ENCODE measurements at regions not wholly inside any gene's neighbourhood (a gene's known extent, or its start where the extent isn't known, plus 50 kb on each side); places are given as distances from the start of the nearest gene placed in this dataset.

DNA sequence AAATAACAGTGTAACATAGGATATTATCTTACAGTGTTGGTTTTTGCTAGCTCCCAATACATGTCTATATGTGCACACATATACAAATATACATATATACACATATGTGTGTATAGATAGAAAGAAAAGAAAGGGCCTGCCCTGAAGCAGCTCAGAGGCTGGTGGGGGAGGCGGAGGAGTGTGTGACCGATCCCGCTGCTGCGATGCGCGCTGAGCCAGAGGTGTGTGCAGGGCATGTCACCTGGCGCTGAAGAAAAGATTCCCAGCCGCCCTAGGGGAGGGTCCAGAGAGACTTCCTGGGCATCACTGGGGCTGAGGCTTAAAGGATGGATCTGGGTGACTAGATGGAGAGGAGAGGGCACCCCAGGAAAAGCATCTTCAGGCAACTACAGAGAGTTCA is 110.2 kb downstream of the FAM50B start:
- H3K27me3 ChIP-seq (replicated peaks in 2 of 5; ENCODE audit: control insufficient read depth in 4 of 5, insufficient read depth in 5 of 5, low read length in 4 of 5) = no peaks in the 10 kb centered on the region
- H3K36me3 ChIP-seq (ENCODE audit: control insufficient read depth in 4 of 4, insufficient read depth in 4 of 4, low read length in 3 of 4) = no peaks in the 10 kb centered on the region
- no peak for DNase-seq
- peaks cover 0 to 8% (median 0%) of the 10 kb centered on the region in 5 experiments for H3K9me3 ChIP-seq (ENCODE audit: control extremely low read depth in 1 of 5, control insufficient read depth in 4 of 5, insufficient read depth in 2 of 5, low read depth in 1 of 5, low read length in 4 of 5)
- no peak overlapping the region for H3K4me3 ChIP-seq (ENCODE audit: control insufficient read depth in 1 of 7, extremely low read depth in 1 of 7, insufficient read depth in 4 of 7, low read depth in 2 of 7, low read length in 6 of 7)
- no peak overlapping the region for H3K27ac ChIP-seq (ENCODE audit: insufficient read depth in 1 of 2, low read depth in 1 of 2, low read length in 2 of 2, poor library complexity in 1 of 2, severe bottlenecking in 2 of 2)
- H3K4me1 ChIP-seq (ENCODE audit: control extremely low read depth in 1 of 4, control insufficient read depth in 4 of 4, insufficient read depth in 4 of 4, low read length in 3 of 4) = no peaks in the 10 kb centered on the region
- CTCF ChIA-PET = interaction anchor here (0.8 to 2.8 kb wide), 2 partner anchors 19 to 37 kb away, joined by 3 to 11 read pairs; no protein-coding TSS in a partner anchor
- POLR2A ChIA-PET = no interaction called here
- 92% methylated on average over 8 of the region's 8 CpGs for WGBS (ENCODE audit: insufficient coverage)

- CTCF ChIA-PET = interaction anchor here (1.0 kb wide), 1 partner anchor 17 kb away, joined by 4 read pairs; no protein-coding TSS in a partner anchor
- no peaks in the 10 kb centered on the region for H3K27me3 ChIP-seq (replicated peaks in 2 of 5; ENCODE audit: control insufficient read depth in 4 of 5, insufficient read depth in 5 of 5, low read length in 4 of 5)
- no peaks in the 10 kb centered on the region for H3K36me3 ChIP-seq (ENCODE audit: control insufficient read depth in 4 of 4, insufficient read depth in 4 of 4, low read length in 3 of 4)
- H3K4me1 ChIP-seq (ENCODE audit: control extremely low read depth in 1 of 4, control insufficient read depth in 4 of 4, insufficient read depth in 4 of 4, low read length in 3 of 4) = no peaks in the 10 kb centered on the region
- no peak overlapping the region for H3K27ac ChIP-seq (ENCODE audit: insufficient read depth in 1 of 2, low read depth in 1 of 2, low read length in 2 of 2, poor library complexity in 1 of 2, severe bottlenecking in 2 of 2)
- WGBS (ENCODE audit: insufficient coverage) = 96% methylated on average over 4 of the region's 5 CpGs
- H3K4me3 ChIP-seq (ENCODE audit: control insufficient read depth in 1 of 7, extremely low read depth in 1 of 7, insufficient read depth in 4 of 7, low read depth in 2 of 7, low read length in 6 of 7) = no peak overlapping the region
- POLR2A ChIA-PET = no interaction called here
- DNase-seq = no peak
- peaks cover 0 to 8% (median 0%) of the 10 kb centered on the region in 5 experiments for H3K9me3 ChIP-seq (ENCODE audit: control extremely low read depth in 1 of 5, control insufficient read depth in 4 of 5, insufficient read depth in 2 of 5, low read depth in 1 of 5, low read length in 4 of 5)
Measured at GRCh38 chr6:3960754-3961361, 111.7 kb downstream of the FAM50B start.

- Histone ChIP-seq H3K9me3 (ENCODE audit: control extremely low read depth in 1 of 5, control insufficient read depth in 4 of 5, insufficient read depth in 2 of 5, low read depth in 1 of 5, low read length in 4 of 5) (peaks cover 0 to 8% (median 0%) of the 10 kb centered on the region in 5 experiments), H3K27me3 (replicated peaks in 2 of 5; ENCODE audit: control insufficient read depth in 4 of 5, insufficient read depth in 5 of 5, low read length in 4 of 5) (no peaks in the 10 kb centered on the region), H3K36me3 (ENCODE audit: control insufficient read depth in 4 of 4, insufficient read depth in 4 of 4, low read length in 3 of 4) (no peaks in the 10 kb centered on the region), H3K27ac (ENCODE audit: insufficient read depth in 1 of 2, low read depth in 1 of 2, low read length in 2 of 2, poor library complexity in 1 of 2, severe bottlenecking in 2 of 2) (no peak overlapping the region), H3K4me3 (ENCODE audit: control insufficient read depth in 1 of 7, extremely low read depth in 1 of 7, insufficient read depth in 4 of 7, low read depth in 2 of 7, low read length in 6 of 7) (no peak overlapping the region), H3K4me1 (ENCODE audit: control extremely low read depth in 1 of 4, control insufficient read depth in 4 of 4, insufficient read depth in 4 of 4, low read length in 3 of 4) (no peaks in the 10 kb centered on the region)
- CTCF ChIA-PET = interaction anchor here (1.1 kb wide), 1 partner anchor 17 kb away, joined by 3 read pairs; no protein-coding TSS in a partner anchor
- DNase-seq = no peak
- no CpG with 5 or more reads among the region's 7 CpGs for WGBS (ENCODE audit: insufficient coverage)
- POLR2A ChIA-PET = no interaction called here
Measured at GRCh38 chr6:3961581-3962215, 112.5 kb downstream of the FAM50B start.

DNA sequence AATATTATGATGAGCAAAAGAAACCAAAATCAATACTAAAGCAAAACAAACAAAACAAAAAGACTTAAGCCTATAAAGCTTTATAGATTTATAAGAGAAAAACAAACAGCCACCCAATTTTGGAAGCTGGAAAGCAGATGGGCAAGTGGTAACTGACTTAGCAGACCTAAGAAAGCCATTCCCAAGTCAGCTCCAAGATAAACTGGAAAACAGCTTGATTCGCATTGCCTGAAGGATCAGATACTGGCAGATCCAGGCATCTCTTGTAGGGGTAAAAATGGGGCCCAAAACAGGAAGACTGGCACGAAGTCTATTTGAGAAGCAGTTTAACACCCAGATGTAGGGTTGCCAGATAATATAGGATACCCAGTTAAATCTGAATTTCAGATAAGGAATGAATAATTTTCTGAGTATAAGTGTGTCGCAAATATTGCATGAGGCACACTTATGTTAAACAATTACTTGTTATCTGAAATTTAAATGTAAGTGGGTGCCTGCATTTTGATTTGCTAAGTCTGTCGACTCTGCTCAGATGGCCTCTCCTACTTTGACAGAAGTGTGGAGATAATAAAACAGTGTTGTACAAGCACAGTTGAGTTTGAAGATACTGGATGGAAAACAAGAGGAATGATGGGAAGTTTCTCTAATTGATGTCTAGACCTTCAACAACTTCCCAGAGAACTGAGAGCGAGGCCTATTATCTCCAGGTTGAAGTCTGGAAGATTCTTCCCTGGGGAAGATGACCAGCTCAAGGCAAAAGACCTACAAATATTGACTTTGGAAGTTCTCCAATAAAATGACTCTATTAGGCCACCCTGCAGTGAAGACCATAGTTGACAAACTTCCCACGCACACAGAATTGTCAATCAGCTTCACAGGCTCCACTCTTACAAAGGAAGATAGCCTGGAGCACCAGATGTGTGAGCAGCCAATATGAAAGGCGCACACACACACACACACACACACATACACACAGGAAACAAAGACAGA is 113.4 kb downstream of the FAM50B start:
- ChIA-PET POLR2A (interaction anchor here (0.7 kb wide), 1 partner anchor 22 kb away, joined by 3 read pairs; no protein-coding TSS in a partner anchor), CTCF (interaction anchor here (0.7 to 1.1 kb wide), 2 partner anchors 14 to 16 kb away, joined by 3 read pairs; no protein-coding TSS in a partner anchor)
- no peak for DNase-seq
- no peak overlapping the region for H3K27ac ChIP-seq (ENCODE audit: insufficient read depth in 1 of 2, low read depth in 1 of 2, low read length in 2 of 2, poor library complexity in 1 of 2, severe bottlenecking in 2 of 2)
- H3K4me3 ChIP-seq (ENCODE audit: control insufficient read depth in 1 of 7, extremely low read depth in 1 of 7, insufficient read depth in 4 of 7, low read depth in 2 of 7, low read length in 6 of 7) = no peak overlapping the region
- H3K27me3 ChIP-seq (replicated peaks in 2 of 5; ENCODE audit: control insufficient read depth in 4 of 5, insufficient read depth in 5 of 5, low read length in 4 of 5) = no peaks in the 10 kb centered on the region
- 98% methylated on average over 4 of the region's 7 CpGs for WGBS (ENCODE audit: insufficient coverage)
- H3K4me1 ChIP-seq (ENCODE audit: control extremely low read depth in 1 of 4, control insufficient read depth in 4 of 4, insufficient read depth in 4 of 4, low read length in 3 of 4) = no peaks in the 10 kb centered on the region
- no peaks in the 10 kb centered on the region for H3K36me3 ChIP-seq (ENCODE audit: control insufficient read depth in 4 of 4, insufficient read depth in 4 of 4, low read length in 3 of 4)
- H3K9me3 ChIP-seq (ENCODE audit: control extremely low read depth in 1 of 5, control insufficient read depth in 4 of 5, insufficient read depth in 2 of 5, low read depth in 1 of 5, low read length in 4 of 5) = peaks cover 0 to 3% (median 0%) of the 10 kb centered on the region in 5 experiments

DNA sequence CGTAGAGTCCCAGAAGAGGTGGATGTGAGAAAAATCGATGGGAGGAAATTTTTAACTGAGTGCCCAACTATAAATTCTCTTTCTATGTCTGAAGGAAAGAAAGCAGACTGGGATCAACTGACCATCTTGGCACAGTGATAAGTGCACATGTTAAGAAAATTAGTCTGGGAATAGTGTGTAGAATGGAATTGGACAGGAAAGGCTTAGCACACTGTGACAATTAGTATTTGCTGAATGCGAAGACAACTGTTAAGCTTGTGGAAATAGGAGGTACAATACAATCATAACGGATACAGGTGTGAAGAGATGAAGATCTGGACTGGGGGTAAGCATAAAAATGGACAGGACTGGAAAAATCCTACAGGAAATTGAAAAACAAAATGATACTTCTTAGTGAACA is 114.3 kb downstream of the FAM50B start:
- Histone ChIP-seq H3K4me3 (ENCODE audit: control insufficient read depth in 1 of 7, extremely low read depth in 1 of 7, insufficient read depth in 4 of 7, low read depth in 2 of 7, low read length in 6 of 7) (no peak overlapping the region), H3K27me3 (replicated peaks in 2 of 5; ENCODE audit: control insufficient read depth in 4 of 5, insufficient read depth in 5 of 5, low read length in 4 of 5) (no peaks in the 10 kb centered on the region), H3K9me3 (ENCODE audit: control extremely low read depth in 1 of 5, control insufficient read depth in 4 of 5, insufficient read depth in 2 of 5, low read depth in 1 of 5, low read length in 4 of 5) (no peaks in the 10 kb centered on the region), H3K27ac (ENCODE audit: insufficient read depth in 1 of 2, low read depth in 1 of 2, low read length in 2 of 2, poor library complexity in 1 of 2, severe bottlenecking in 2 of 2) (no peak overlapping the region), H3K4me1 (ENCODE audit: control extremely low read depth in 1 of 4, control insufficient read depth in 4 of 4, insufficient read depth in 4 of 4, low read length in 3 of 4) (peaks cover 0 to 3% (median 0%) of the 10 kb centered on the region in 4 experiments), H3K36me3 (ENCODE audit: control insufficient read depth in 4 of 4, insufficient read depth in 4 of 4, low read length in 3 of 4) (no peaks in the 10 kb centered on the region)
- ChIA-PET CTCF (interaction anchor here (1.0 to 1.2 kb wide), 2 partner anchors 15 to 222 kb away, joined by 4 to 5 read pairs; no protein-coding TSS in a partner anchor), POLR2A (no interaction called here)
- WGBS (ENCODE audit: insufficient coverage) = 100% methylated on average over 3 of the region's 4 CpGs
- DNase-seq = no peak

- no peak overlapping the region for H3K27ac ChIP-seq (ENCODE audit: insufficient read depth in 1 of 2, low read depth in 1 of 2, low read length in 2 of 2, poor library complexity in 1 of 2, severe bottlenecking in 2 of 2)
- no peaks in the 10 kb centered on the region for H3K27me3 ChIP-seq (replicated peaks in 2 of 5; ENCODE audit: control insufficient read depth in 4 of 5, insufficient read depth in 5 of 5, low read length in 4 of 5)
- H3K9me3 ChIP-seq (ENCODE audit: control extremely low read depth in 1 of 5, control insufficient read depth in 4 of 5, insufficient read depth in 2 of 5, low read depth in 1 of 5, low read length in 4 of 5) = no peaks in the 10 kb centered on the region
- H3K36me3 ChIP-seq (ENCODE audit: control insufficient read depth in 4 of 4, insufficient read depth in 4 of 4, low read length in 3 of 4) = no peaks in the 10 kb centered on the region
- WGBS (ENCODE audit: insufficient coverage) = 96% methylated on average over 12 of the region's 12 CpGs
- peaks cover 0 to 5% (median 0%) of the 10 kb centered on the region in 4 experiments for H3K4me1 ChIP-seq (ENCODE audit: control extremely low read depth in 1 of 4, control insufficient read depth in 4 of 4, insufficient read depth in 4 of 4, low read length in 3 of 4)
- ChIA-PET CTCF (interaction anchor here (1.0 kb wide), 1 partner anchor 12 kb away, joined by 3 read pairs; no protein-coding TSS in a partner anchor), POLR2A (no interaction called here)
- no peak overlapping the region for H3K4me3 ChIP-seq (ENCODE audit: control insufficient read depth in 1 of 7, extremely low read depth in 1 of 7, insufficient read depth in 4 of 7, low read depth in 2 of 7, low read length in 6 of 7)
- no peak for DNase-seq
Measured at GRCh38 chr6:3965071-3965718, 113.7 kb downstream of the FAM217A start.

All from common myeloid progenitor, CD34-positive (primary cell).